Mesendoderm (in vitro differentiated cells): ENCODE measurements at regions not wholly inside any gene's neighbourhood (a gene's known extent, or its start where the extent isn't known, plus 50 kb on each side); places are given as distances from the start of the nearest gene placed in this dataset.

Experiments
- DNase-seq: peaks from one replicate; pipeline ENCODE4 v3.0.0; 2013
- H2AK5ac ChIP-seq: 2 replicates; pipeline ENCODE4 v1.6.1; 2013; ENCODE audit warnings: low read length, inconsistent platforms
- H2BK120ac ChIP-seq: 2 replicates; pipeline ENCODE4 v1.6.1; 2013; ENCODE audit warnings: low read depth, mild to moderate bottlenecking, low read length, moderate library complexity, mixed read lengths
- H2BK15ac ChIP-seq: replicated peaks from 2 replicates; pipeline ENCODE4 v1.6.1; 2013; ENCODE audit warnings: low read depth, mild to moderate bottlenecking, moderate library complexity
- H2BK5ac ChIP-seq: 2 replicates; pipeline ENCODE4 v1.6.1; 2013; ENCODE audit warnings: low read length, inconsistent platforms
- H3K18ac ChIP-seq: 2 replicates; pipeline ENCODE4 v1.6.1; 2013; ENCODE audit warnings: mild to moderate bottlenecking, low read length, mixed read lengths
- H3K23ac ChIP-seq: one replicate; pipeline ENCODE4 v1.6.1; 2013; ENCODE audit warnings: low read length
- H3K27ac ChIP-seq: 2 replicates; pipeline ENCODE4 v1.5.1; 2013; ENCODE audit warnings: low read depth, mild to moderate bottlenecking, inconsistent platforms, low read length, moderate library complexity
- H3K27me3 ChIP-seq: 2 replicates; pipeline ENCODE4 v1.6.1; 2013; ENCODE audit warnings: low read length, control low read depth, mild to moderate bottlenecking, inconsistent platforms; ENCODE audit not compliant: insufficient read depth, poor library complexity
- H3K36me3 ChIP-seq: 2 replicates; pipeline ENCODE4 v1.6.1; 2013; ENCODE audit warnings: low read length, inconsistent platforms; ENCODE audit not compliant: control insufficient read depth, insufficient read depth
- H3K4ac ChIP-seq: one replicate; pipeline ENCODE4 v1.6.1; 2013; ENCODE audit warnings: low read depth, mild to moderate bottlenecking, low read length, moderate library complexity
- H3K4me1 ChIP-seq: 2 replicates; pipeline ENCODE4 v1.6.1; 2013; ENCODE audit warnings: low read depth, low read length, inconsistent platforms; ENCODE audit not compliant: control insufficient read depth
- H3K4me2 ChIP-seq: 2 replicates; pipeline ENCODE4 v1.6.1; 2013; ENCODE audit warnings: low read length
- H3K4me3 ChIP-seq: 2 replicates; pipeline ENCODE4 v1.5.1; 2013; ENCODE audit warnings: mild to moderate bottlenecking, low read length
- H3K56ac ChIP-seq: one replicate; pipeline ENCODE4 v1.6.1; 2013; ENCODE audit warnings: low read length
- H3K79me1 ChIP-seq: 2 replicates; pipeline ENCODE4 v1.6.1; 2013; ENCODE audit warnings: low read length, inconsistent platforms
- H3K79me2 ChIP-seq: 2 replicates; pipeline ENCODE4 v1.6.1; 2013; ENCODE audit warnings: mild to moderate bottlenecking, low read length; ENCODE audit not compliant: control insufficient read depth, insufficient read depth
- H3K9ac ChIP-seq: 2 replicates; pipeline ENCODE4 v1.6.1; 2013; ENCODE audit warnings: low read length, inconsistent platforms
- H4K5ac ChIP-seq: one replicate; pipeline ENCODE4 v1.6.1; 2013; ENCODE audit warnings: low read length
- H4K8ac ChIP-seq: one replicate; pipeline ENCODE4 v1.6.1; 2013; ENCODE audit warnings: low read depth, mild to moderate bottlenecking, control low read depth, low read length, moderate library complexity
- WGBS: extraction: QIAGEN DNeasy Blood & Tissue Kit; methylation state at CpG from one replicate; pipeline ENCODE4 v1.1.7; 2013; ENCODE audit warnings: low lambda C conversion rate, missing lambda C conversion rate; ENCODE audit not compliant: insufficient coverage; ENCODE audit errors: extremely low coverage; 5-methylcytosine and 5-hydroxymethylcytosine counted together

DNA sequence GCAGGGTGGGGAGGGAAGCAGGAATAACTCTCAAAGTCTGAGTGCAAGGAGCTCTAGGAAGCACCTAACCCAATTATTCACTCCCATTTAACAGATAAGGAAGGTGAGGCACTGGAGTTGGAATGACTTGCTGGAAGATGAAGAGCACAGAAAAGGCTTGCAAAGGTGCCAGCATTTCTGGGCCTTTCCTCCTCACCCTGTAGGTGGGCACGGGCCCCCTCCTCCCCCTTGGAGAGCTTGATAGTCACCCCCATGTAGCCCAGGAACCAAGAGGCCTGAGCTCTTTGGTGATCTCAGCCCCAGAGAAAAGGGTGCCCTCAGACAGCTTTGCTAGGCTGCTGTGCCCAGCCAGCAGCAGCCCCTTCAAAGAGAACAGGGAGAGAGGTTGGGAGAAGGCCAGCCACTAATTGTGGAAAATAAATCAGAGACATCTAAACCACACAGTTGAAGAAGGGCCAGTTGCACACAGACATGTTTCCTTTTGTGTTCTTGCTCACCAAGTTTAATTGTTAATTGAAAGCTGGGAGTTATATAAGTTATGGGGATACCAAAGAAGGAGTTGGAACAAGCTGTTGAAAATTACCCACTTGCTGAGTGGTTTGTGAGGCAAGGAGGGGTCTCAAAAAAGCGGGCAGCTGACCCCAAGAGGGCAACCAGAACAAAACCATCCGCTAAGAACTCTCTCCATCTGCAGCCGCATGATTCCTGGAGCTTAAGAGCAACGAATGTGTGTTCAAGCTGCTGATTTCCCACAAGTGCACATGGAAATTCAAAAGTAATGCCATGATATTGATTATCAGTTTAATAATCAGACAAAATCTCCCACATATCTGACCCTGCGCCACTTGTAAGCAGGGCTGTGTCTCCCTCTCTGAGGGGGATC, 77.0 kb downstream of the MRPL14 start:
- Histone ChIP-seq H4K5ac (no peak overlapping the region), H2AK5ac (no peak overlapping the region), H4K8ac (no peak overlapping the region), H3K27ac (no peak overlapping the region), H3K4me1 (no peaks in the 10 kb centered on the region), H3K4ac (no peak overlapping the region), H3K56ac (no peak overlapping the region), H3K4me3 (no peak overlapping the region), H3K9ac (no peak overlapping the region), H3K4me2 (no peak overlapping the region), H3K27me3 (no peaks in the 10 kb centered on the region), H3K79me1 (no peaks in the 10 kb centered on the region), H3K18ac (no peak overlapping the region), H3K36me3 (no peaks in the 10 kb centered on the region), H2BK120ac (no peak overlapping the region), H3K79me2 (no peaks in the 10 kb centered on the region), H2BK15ac (no peak overlapping the region), H2BK5ac (no peak overlapping the region), H3K23ac (no peak overlapping the region)
- no CpG with 5 or more reads among the region's 6 CpGs for WGBS
- no peak for DNase-seq

DNA sequence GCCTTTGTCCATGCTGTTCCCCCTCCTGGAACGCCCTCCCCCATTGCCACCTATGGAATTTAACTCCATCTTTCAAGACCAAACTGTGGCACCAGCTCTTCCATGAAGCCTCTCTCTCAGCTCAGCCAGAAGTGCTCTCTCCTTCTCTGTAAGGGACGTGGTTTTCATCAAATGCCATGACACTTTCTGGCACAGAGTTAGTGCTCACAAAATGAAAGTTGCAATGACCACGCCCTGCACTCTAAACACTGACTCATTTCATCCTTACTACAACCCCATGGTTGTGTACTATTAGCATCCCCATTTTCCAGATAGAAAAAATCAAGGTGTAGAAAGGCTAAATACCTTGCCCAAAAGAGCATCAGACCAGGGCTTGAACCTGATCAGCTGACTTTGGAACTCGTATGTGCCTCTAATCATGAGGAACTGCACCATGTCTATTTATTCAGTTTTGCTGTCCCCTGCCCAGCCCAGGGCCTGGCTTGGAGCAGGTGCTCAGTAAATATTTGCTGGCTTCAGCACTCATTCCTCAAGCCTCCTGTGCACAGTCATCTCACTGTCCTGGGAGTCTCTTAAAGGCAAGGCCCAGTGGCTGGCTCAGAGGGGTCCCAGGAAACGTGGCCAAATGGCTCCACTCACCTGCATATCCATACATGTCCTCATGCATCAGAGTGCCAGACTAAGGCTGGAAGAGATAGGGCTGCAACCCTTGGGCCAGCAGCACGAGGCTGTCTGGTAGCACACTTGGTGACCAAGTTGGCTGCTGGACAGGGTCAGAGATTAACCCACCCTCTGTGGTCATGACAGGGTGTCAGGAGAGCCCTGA, 77.9 kb downstream of the MRPL14 start:
- no peak overlapping the region for H3K56ac ChIP-seq
- H2BK15ac ChIP-seq = no peak overlapping the region
- no peaks in the 10 kb centered on the region for H3K27me3 ChIP-seq
- H3K79me1 ChIP-seq = no peaks in the 10 kb centered on the region
- H3K9ac ChIP-seq = no peak overlapping the region
- no peak overlapping the region for H2AK5ac ChIP-seq
- H2BK120ac ChIP-seq = no peak overlapping the region
- no peaks in the 10 kb centered on the region for H3K79me2 ChIP-seq
- no peak for DNase-seq
- H3K4me3 ChIP-seq = no peak overlapping the region
- no peak overlapping the region for H3K4me2 ChIP-seq
- H4K5ac ChIP-seq = no peak overlapping the region
- H3K4me1 ChIP-seq = no peaks in the 10 kb centered on the region
- no peak overlapping the region for H3K27ac ChIP-seq
- no peak overlapping the region for H3K18ac ChIP-seq
- whole genome bisulfite sequencing = no CpG with 5 or more reads among the region's 6 CpGs
- H3K36me3 ChIP-seq = no peaks in the 10 kb centered on the region
- H3K23ac ChIP-seq = no peak overlapping the region
- no peak overlapping the region for H2BK5ac ChIP-seq
- H4K8ac ChIP-seq = no peak overlapping the region
- H3K4ac ChIP-seq = no peak overlapping the region

DNA sequence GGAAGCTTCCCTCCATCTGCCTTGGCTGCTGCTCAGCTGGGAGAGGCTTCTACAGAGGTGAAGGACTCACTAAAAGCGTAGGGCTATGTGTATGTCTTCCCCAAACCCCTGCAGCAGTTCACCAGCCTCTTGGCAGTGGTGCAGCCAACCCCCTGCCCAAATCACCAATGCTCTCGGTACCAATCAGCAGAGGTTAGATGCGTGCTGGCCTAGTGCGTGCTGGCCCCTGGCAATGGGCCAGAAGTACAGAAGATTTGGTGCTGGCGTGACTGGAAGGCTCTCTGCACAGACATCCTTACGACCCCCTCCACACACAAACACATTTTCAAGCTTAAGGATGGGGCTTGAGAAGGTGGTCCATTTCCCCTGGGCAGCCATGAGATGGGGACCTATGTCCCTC, 79.0 kb downstream of the MRPL14 start:
- no peak for DNase-seq
- Histone ChIP-seq H3K23ac (no peak overlapping the region), H2BK120ac (no peak overlapping the region), H3K56ac (no peak overlapping the region), H3K79me1 (no peaks in the 10 kb centered on the region), H3K27me3 (no peaks in the 10 kb centered on the region), H4K8ac (no peak overlapping the region), H3K18ac (no peak overlapping the region), H3K9ac (no peak overlapping the region), H3K4ac (no peak overlapping the region), H4K5ac (no peak overlapping the region), H3K36me3 (no peaks in the 10 kb centered on the region), H3K4me2 (no peak overlapping the region), H3K4me3 (no peak overlapping the region), H3K27ac (no peak overlapping the region), H2AK5ac (no peak overlapping the region), H3K79me2 (no peaks in the 10 kb centered on the region), H2BK5ac (no peak overlapping the region), H3K4me1 (peaks cover 8% of the 10 kb centered on the region), H2BK15ac (no peak overlapping the region)
- WGBS = no CpG with 5 or more reads among the region's 6 CpGs

DNA sequence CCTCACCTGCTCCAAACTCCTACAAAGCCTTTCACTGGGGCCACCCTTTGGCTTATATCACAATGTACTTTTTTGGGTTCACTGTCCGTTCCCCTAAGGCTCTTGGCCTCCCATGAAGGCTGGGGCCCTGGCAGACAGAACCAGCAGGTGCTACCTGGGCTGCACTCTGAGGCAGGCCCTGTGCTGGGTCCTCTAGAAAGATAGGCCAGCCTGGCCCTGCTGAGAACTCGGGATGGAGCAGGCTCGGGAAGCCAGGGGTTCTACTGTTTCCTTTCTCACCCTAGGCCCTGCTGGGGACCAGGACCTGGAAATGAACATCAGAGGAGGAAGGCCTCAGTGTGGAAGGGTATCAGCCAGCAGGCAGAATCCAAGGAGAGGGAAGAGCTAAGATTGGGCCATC, 79.5 kb downstream of the MRPL14 start:
- Histone ChIP-seq H2BK5ac (no peak overlapping the region), H3K27me3 (no peaks in the 10 kb centered on the region), H3K18ac (no peak overlapping the region), H3K79me1 (no peaks in the 10 kb centered on the region), H3K4me3 (no peak overlapping the region), H2BK120ac (no peak overlapping the region), H3K27ac (no peak overlapping the region), H3K4me2 (no peak overlapping the region), H3K4me1 (peaks cover 12% of the 10 kb centered on the region), H3K36me3 (no peaks in the 10 kb centered on the region), H2AK5ac (no peak overlapping the region), H3K9ac (no peak overlapping the region), H4K8ac (no peak overlapping the region), H4K5ac (no peak overlapping the region), H2BK15ac (no peak overlapping the region), H3K79me2 (no peaks in the 10 kb centered on the region), H3K4ac (no peak overlapping the region), H3K56ac (peak overlapping the region; percentile 15), H3K23ac (no peak overlapping the region)
- no CpG with 5 or more reads among the region's 3 CpGs for WGBS
- no peak for DNase-seq

DNA sequence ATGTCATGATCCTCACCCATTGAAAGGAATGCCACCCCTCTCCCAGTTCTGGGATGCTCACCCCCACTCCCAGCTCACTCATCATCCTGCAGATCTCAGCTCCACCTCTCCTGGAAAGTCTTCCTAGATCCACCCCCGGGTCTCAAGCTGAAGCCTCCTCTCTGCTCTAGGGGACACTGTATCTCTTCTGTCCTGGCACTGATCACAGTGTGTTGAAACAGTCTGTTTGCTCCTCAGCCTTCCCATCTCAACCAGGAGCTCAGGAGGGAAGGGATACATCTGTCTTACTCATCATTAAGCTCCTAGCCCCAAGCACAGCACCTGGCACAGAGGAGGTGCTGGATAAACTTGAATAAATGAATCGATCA, 80.1 kb downstream of the MRPL14 start:
- no peak overlapping the region for H3K4me2 ChIP-seq
- peaks cover 17% of the 10 kb centered on the region for H3K4me1 ChIP-seq
- no peak overlapping the region for H3K4ac ChIP-seq
- no CpG with 5 or more reads among the region's 2 CpGs for WGBS
- H3K27me3 ChIP-seq = no peaks in the 10 kb centered on the region
- H2BK5ac ChIP-seq = no peak overlapping the region
- H2AK5ac ChIP-seq = no peak overlapping the region
- H3K4me3 ChIP-seq = no peak overlapping the region
- no peak overlapping the region for H3K9ac ChIP-seq
- no peaks in the 10 kb centered on the region for H3K79me2 ChIP-seq
- H3K79me1 ChIP-seq = no peaks in the 10 kb centered on the region
- H3K23ac ChIP-seq = no peak overlapping the region
- no peaks in the 10 kb centered on the region for H3K36me3 ChIP-seq
- H3K56ac ChIP-seq = no peak overlapping the region
- no peak for DNase-seq
- H2BK15ac ChIP-seq = no peak overlapping the region
- no peak overlapping the region for H4K5ac ChIP-seq
- H3K27ac ChIP-seq = no peak overlapping the region
- no peak overlapping the region for H4K8ac ChIP-seq
- H2BK120ac ChIP-seq = no peak overlapping the region
- H3K18ac ChIP-seq = no peak overlapping the region
